ENCODE measurements at regions not wholly inside any gene's neighbourhood (a gene's known extent, or its start where the extent isn't known, plus 50 kb on each side); places are given as distances from the start of the nearest gene placed in this dataset.
A peak's percentile ranks its signal among the peaks of the same experiment; 100 is the strongest.

GRCh38 chr3:127365163-127365798, 77.4 kb upstream of the PRR20G start:
- peaks cover 10% of the 10 kb centered on the region for H3K27me3 Mint-ChIP-seq (ENCODE audit: insufficient read depth, low read depth)
- no peak overlapping the region for H2AFZ ChIP-seq (replicated peaks)
- H3K4me3 Mint-ChIP-seq, result no peak overlapping the region
- H3K4me3 ChIP-seq, result no peak overlapping the region
- H3K79me2 ChIP-seq (ENCODE audit: low read depth), result no peaks in the 10 kb centered on the region
- no peaks in the 10 kb centered on the region for H3K36me3 ChIP-seq
- DNase-seq (ENCODE audit: low spot score), result no peak
- no peaks in the 10 kb centered on the region for H3K9me3 Mint-ChIP-seq
- no peaks in the 10 kb centered on the region for H3K36me3 Mint-ChIP-seq
- H3K4me2 ChIP-seq, result no peak overlapping the region
- peaks cover 31% of the 10 kb centered on the region for H3K4me1 Mint-ChIP-seq
- H3K27ac Mint-ChIP-seq, result peak overlapping the region; percentile 55
- H3K9ac ChIP-seq, result no peak overlapping the region
- H3K27ac ChIP-seq, result no peak overlapping the region
- H3K9me3 ChIP-seq (ENCODE audit: low read depth), result no peaks in the 10 kb centered on the region
- H3K27me3 ChIP-seq, result peaks cover 3% of the 10 kb centered on the region
- H4K20me1 ChIP-seq (ENCODE audit: low read depth), result no peaks in the 10 kb centered on the region
- H3F3A ChIP-seq (ENCODE audit: low read depth), result no peaks in the 10 kb centered on the region
- peaks cover 14% of the 10 kb centered on the region for H3K4me1 ChIP-seq
- no peak for TF ChIP-seq EZH2phosphoT487 (IDR thresholded peaks at IDR 0.05)

- Histone ChIP-seq H3K9ac (no peak overlapping the region), H3K27ac (no peak overlapping the region), H3K27me3 (peaks cover 3% of the 10 kb centered on the region), H3K79me2 (ENCODE audit: low read depth) (no peaks in the 10 kb centered on the region), H3K9me3 (ENCODE audit: low read depth) (no peaks in the 10 kb centered on the region), H3K4me3 (no peak overlapping the region), H4K20me1 (ENCODE audit: low read depth) (no peaks in the 10 kb centered on the region), H3K36me3 (no peaks in the 10 kb centered on the region), H2AFZ (replicated peaks) (no peak overlapping the region), H3F3A (ENCODE audit: low read depth) (no peaks in the 10 kb centered on the region), H3K4me2 (no peak overlapping the region), H3K4me1 (peaks cover 14% of the 10 kb centered on the region)
- Mint-ChIP-seq H3K4me1 (peaks cover 22% of the 10 kb centered on the region), H3K9me3 (no peaks in the 10 kb centered on the region), H3K36me3 (no peaks in the 10 kb centered on the region), H3K27me3 (ENCODE audit: insufficient read depth, low read depth) (peaks cover 8% of the 10 kb centered on the region), H3K4me3 (no peak overlapping the region), H3K27ac (no peak overlapping the region)
- DNase-seq (ENCODE audit: low spot score), result no peak
- TF ChIP-seq CTCF (IDR thresholded peaks at IDR 0.05) (no peak), EZH2phosphoT487 (IDR thresholded peaks at IDR 0.05) (no peak), EZH2 (IDR thresholded peaks at IDR 0.05) (no peak)
Measured at GRCh38 chr3:127363891-127364290, 76.0 kb upstream of the PRR20G start.

- DNase-seq (ENCODE audit: low spot score), result no peak
- H2AFZ ChIP-seq (replicated peaks), result no peak overlapping the region
- H3K4me3 ChIP-seq, result no peak overlapping the region
- H3K79me2 ChIP-seq (ENCODE audit: low read depth), result no peaks in the 10 kb centered on the region
- no peaks in the 10 kb centered on the region for H3K36me3 Mint-ChIP-seq
- no peak overlapping the region for H3K4me3 Mint-ChIP-seq
- H3K27ac ChIP-seq, result no peak overlapping the region
- no peak overlapping the region for H3K4me2 ChIP-seq
- peaks cover 3% of the 10 kb centered on the region for H3K27me3 ChIP-seq
- H3K27ac Mint-ChIP-seq, result no peak overlapping the region
- no peaks in the 10 kb centered on the region for H3K36me3 ChIP-seq
- no peak for TF ChIP-seq EZH2phosphoT487 (IDR thresholded peaks at IDR 0.05)
- no peak for TF ChIP-seq CTCF (IDR thresholded peaks at IDR 0.05)
- no peak for TF ChIP-seq EZH2 (IDR thresholded peaks at IDR 0.05)
- H3K4me1 ChIP-seq, result peaks cover 7% of the 10 kb centered on the region
- H3F3A ChIP-seq (ENCODE audit: low read depth), result no peaks in the 10 kb centered on the region
- H3K9me3 ChIP-seq (ENCODE audit: low read depth), result no peaks in the 10 kb centered on the region
- peaks cover 15% of the 10 kb centered on the region for H3K4me1 Mint-ChIP-seq
- peaks cover 4% of the 10 kb centered on the region for H3K9me3 Mint-ChIP-seq
- peaks cover 8% of the 10 kb centered on the region for H3K27me3 Mint-ChIP-seq (ENCODE audit: insufficient read depth, low read depth)
- H4K20me1 ChIP-seq (ENCODE audit: low read depth), result no peaks in the 10 kb centered on the region
- no peak overlapping the region for H3K9ac ChIP-seq
Measured at GRCh38 chr3:127363171-127363570, 75.3 kb upstream of the PRR20G start.

- Histone ChIP-seq H3K4me2 (no peak overlapping the region), H3F3A (ENCODE audit: low read depth) (no peaks in the 10 kb centered on the region), H2AFZ (replicated peaks) (no peak overlapping the region), H3K27ac (no peak overlapping the region), H3K4me1 (no peaks in the 10 kb centered on the region), H4K20me1 (ENCODE audit: low read depth) (no peaks in the 10 kb centered on the region), H3K9ac (no peak overlapping the region), H3K4me3 (no peak overlapping the region), H3K27me3 (no peaks in the 10 kb centered on the region), H3K9me3 (ENCODE audit: low read depth) (peaks cover 3% of the 10 kb centered on the region), H3K36me3 (no peaks in the 10 kb centered on the region), H3K79me2 (ENCODE audit: low read depth) (no peaks in the 10 kb centered on the region)
- H3K4me1 Mint-ChIP-seq, result no peaks in the 10 kb centered on the region
- H3K27ac Mint-ChIP-seq, result no peak overlapping the region
- DNase-seq (ENCODE audit: low spot score), result no peak
- H3K36me3 Mint-ChIP-seq, result no peaks in the 10 kb centered on the region
- TF ChIP-seq CTCF (IDR thresholded peaks at IDR 0.05) (no peak), EZH2 (IDR thresholded peaks at IDR 0.05) (no peak)
- peaks cover 9% of the 10 kb centered on the region for H3K27me3 Mint-ChIP-seq (ENCODE audit: insufficient read depth, low read depth)
- H3K9me3 Mint-ChIP-seq, result peaks cover 24% of the 10 kb centered on the region
- no peak overlapping the region for H3K4me3 Mint-ChIP-seq
Measured at GRCh38 chr3:127360647-127361046, 72.8 kb upstream of the PRR20G start.
